ENCODE measurements at regions not wholly inside any gene's neighbourhood (a gene's known extent, or its start where the extent isn't known, plus 50 kb on each side); places are given as distances from the start of the nearest gene placed in this dataset.

- TF ChIP-seq CTCF (optimal IDR thresholded peaks at IDR 0.05 in 1 of 3, IDR thresholded peaks at IDR 0.05 in 1 of 3, conservative IDR thresholded peaks at IDR 0.05 in 1 of 3; ENCODE audit: extremely low read depth in 1 of 3, insufficient read depth in 2 of 3, low read length in 3 of 3) (no peak), EZH2 (IDR thresholded peaks at IDR 0.05; ENCODE audit: low read length) (no peak)
Observed at GRCh38 chr12:28793581-28794151, 355.4 kb upstream of the FAR2 start.

Measured in keratinocyte (primary cell).